Endothelial cell of umbilical vein (primary cell): ENCODE measurements at regions not wholly inside any gene's neighbourhood (a gene's known extent, or its start where the extent isn't known, plus 50 kb on each side); places are given as distances from the start of the nearest gene placed in this dataset.

Experiments used
- BruUV-seq: library from RNA; stranded (reverse); fragments of 400-500 nt; replicated peaks from 2 replicates; lab custom pipeline; 2021; lab: Mats Ljungman, UMichigan
- CTCF ChIA-PET: fragments of 300-600, 350-600 bp; sonication (Branson Sonifier 250); formaldehyde crosslinking; loops from one replicate; lab custom pipeline; 2021; ENCODE audit warnings: antibody characterized with exemption, inconsistent platforms; lab: Charles Lee
- POLR2A ChIA-PET: fragments of 300-600, 350-600 bp; sonication (Branson Sonifier 250); formaldehyde crosslinking; loops from one replicate; lab custom pipeline; 2021; ENCODE audit warnings: antibody characterized with exemption, inconsistent platforms; lab: Charles Lee
- DNase-seq: peaks from one replicate; pipeline ENCODE4 v3.0.0-alpha.2; 2011; ENCODE audit warnings: low read depth, low spot score
- FAIRE-seq: peaks from 2 replicates; lab custom pipeline; 2011; peaks lifted over from hg19 to GRCh38; lab: Jason Lieb, UNC
- H2AFZ ChIP-seq: 2 replicates; pipeline ENCODE4 v1.6.0; 2012; ENCODE audit warnings: low read depth, low read length, control low read depth, inconsistent platforms
- H3K27ac ChIP-seq: 2 replicates; pipeline ENCODE4 v1.5.1; 2011; ENCODE audit warnings: low read depth, mild to moderate bottlenecking, control low read depth, low read length, moderate library complexity; ENCODE audit not compliant: insufficient read depth
- H3K27me3 ChIP-seq, 2 experiments: 2 replicates each; pipeline versions ENCODE4 v1.6.0 to v1.6.1; 2011; ENCODE audit warnings: low read length in 2 of 2, mixed read lengths in 1 of 2; ENCODE audit not compliant: control insufficient read depth in 2 of 2, insufficient read depth in 2 of 2
- H3K36me3 ChIP-seq, 2 experiments: 2 replicates in 1 of 2; 3 replicates in 1 of 2; pipeline ENCODE4 v1.5.1; 2011; ENCODE audit warnings: low read length in 2 of 2, mild to moderate bottlenecking in 1 of 2, moderate library complexity in 1 of 2; ENCODE audit not compliant: control insufficient read depth in 2 of 2, insufficient read depth in 2 of 2; ENCODE audit errors: extremely low read depth in 1 of 2
- H3K4me1 ChIP-seq: 3 replicates; pipeline ENCODE4 v1.5.1; 2011; ENCODE audit warnings: mild to moderate bottlenecking, low read length; ENCODE audit not compliant: control insufficient read depth, insufficient read depth; ENCODE audit errors: extremely low read depth
- H3K4me2 ChIP-seq: 2 replicates; pipeline ENCODE4 v1.6.1; 2011; ENCODE audit warnings: low read length, control low read depth, mixed read lengths; ENCODE audit not compliant: insufficient read depth
- H3K4me3 ChIP-seq, 3 experiments: fragments of 200-600 bp in 1 of 3; sonication (generic), shearing (Covaris generic) in 1 of 3; replicated peaks in 1 of 3; 2 replicates each; pipeline ENCODE4 v1.5.1; 2011 to 2016; ENCODE audit warnings: control low read depth in 3 of 3, low read length in 3 of 3, mild to moderate bottlenecking in 2 of 3, inconsistent platforms in 1 of 3, low read depth in 1 of 3, moderate library complexity in 1 of 3; ENCODE audit not compliant: insufficient read depth in 1 of 3
- H3K79me2 ChIP-seq: 2 replicates; pipeline ENCODE4 v1.6.0; 2012; ENCODE audit warnings: low read length, inconsistent platforms; ENCODE audit not compliant: control insufficient read depth, insufficient read depth
- H3K9ac ChIP-seq: replicated peaks from 2 replicates; pipeline ENCODE3; 2011; ENCODE audit warnings: low read length, control low read depth; ENCODE audit not compliant: insufficient read depth; ENCODE audit errors: extremely low read depth
- H3K9me1 ChIP-seq: replicated peaks from 3 replicates; pipeline ENCODE4 v1.6.0; 2011; ENCODE audit warnings: mild to moderate bottlenecking, low read length; ENCODE audit not compliant: control insufficient read depth, insufficient read depth; ENCODE audit errors: extremely low read depth
- H3K9me3 ChIP-seq: replicated peaks from 2 replicates; pipeline ENCODE4 v1.5.1; 2012; ENCODE audit warnings: low read length, inconsistent platforms; ENCODE audit not compliant: control insufficient read depth, insufficient read depth
- H4K20me1 ChIP-seq: replicated peaks from 2 replicates; pipeline ENCODE3; 2011; ENCODE audit warnings: mild to moderate bottlenecking, low read length; ENCODE audit not compliant: control insufficient read depth, insufficient read depth; ENCODE audit errors: extremely low read depth
- EZH2 ChIP-seq: IDR thresholded peaks from 2 replicates; pipeline ENCODE4 v1.6.1; 2012; ENCODE audit warnings: borderline replicate concordance, low read depth, mild to moderate bottlenecking, moderate library complexity, low read length, inconsistent platforms; ENCODE audit not compliant: severe bottlenecking
- FOS ChIP-seq: IDR thresholded peaks from 2 replicates; pipeline ENCODE4 v1.6.1; 2011; ENCODE audit warnings: mild to moderate bottlenecking, low read length, moderate library complexity, borderline replicate concordance; ENCODE audit not compliant: insufficient read depth
- GATA2 ChIP-seq: IDR thresholded peaks from 2 replicates; pipeline ENCODE4 v1.7.0; 2011; ENCODE audit warnings: low read depth, mild to moderate bottlenecking, moderate library complexity, mixed read lengths, low read length; ENCODE audit not compliant: insufficient read length, insufficient read depth
- JUN ChIP-seq: IDR thresholded peaks from 2 replicates; pipeline ENCODE4 v1.6.1; 2011; ENCODE audit warnings: borderline replicate concordance, low read depth; ENCODE audit not compliant: insufficient read length, insufficient read depth
- MAX ChIP-seq: IDR thresholded peaks from 2 replicates; pipeline ENCODE4 v1.6.1; 2011; ENCODE audit not compliant: insufficient read depth, insufficient read length
- MYC ChIP-seq: IDR thresholded peaks from one replicate; pipeline ENCODE4 v1.6.1; 2011; ENCODE audit warnings: mild to moderate bottlenecking, low read depth, low read length
- POLR2A ChIP-seq: IDR thresholded peaks from 2 replicates; pipeline ENCODE4 v1.6.1; 2012; ENCODE audit warnings: low read depth, mild to moderate bottlenecking, control low read depth, low read length
- POLR2AphosphoS5 ChIP-seq: IDR thresholded peaks from 2 replicates; pipeline ENCODE4 v1.6.1; 2012; ENCODE audit warnings: low read depth, mild to moderate bottlenecking, control low read depth, low read length, moderate library complexity; ENCODE audit not compliant: insufficient read depth
- dilution Hi-C: fragments of 300-500 bp; cut with MboI; formaldehyde crosslinking; loops from one replicate; pipeline ENCODE4 v1.15.0; 2019; ENCODE audit warnings: low sequenced_read_pairs; ENCODE audit not compliant: extremely low pct_ligation_motif_present
- intact Hi-C: fragments of 100-400 bp; cut with micrococcal nuclease; formaldehyde crosslinking; loops from one replicate; pipeline ENCODE4 v1.10.0; 2022
- TF ChIP-seq, protein P1 (sequence below), 2 donors: IDR thresholded peaks; 1 replicate in 1 of 2; 2 replicates in 1 of 2; pipeline ENCODE4 v1.5.1; 2011; ENCODE audit warnings: low read length in 2 of 2, mild to moderate bottlenecking in 2 of 2, moderate library complexity in 2 of 2, control low read depth in 1 of 2, inconsistent platforms in 1 of 2, low read depth in 1 of 2; ENCODE audit not compliant: insufficient read depth in 1 of 2; ENCODE audit errors: extremely low read depth in 1 of 2

GRCh38 chr16:76676356-76676755 lies 399.2 kb downstream of the CNTNAP4 start:
- dilution Hi-C loops, result no loop called here
- FAIRE-seq, result no peak
- TF ChIP-seq MYC (no peak), POLR2A (no peak), MAX (no peak), POLR2AphosphoS5 (no peak), JUN (no peak), EZH2 (no peak), FOS (no peak), GATA2 (no peak)
- TF ChIP-seq, protein P1, sequence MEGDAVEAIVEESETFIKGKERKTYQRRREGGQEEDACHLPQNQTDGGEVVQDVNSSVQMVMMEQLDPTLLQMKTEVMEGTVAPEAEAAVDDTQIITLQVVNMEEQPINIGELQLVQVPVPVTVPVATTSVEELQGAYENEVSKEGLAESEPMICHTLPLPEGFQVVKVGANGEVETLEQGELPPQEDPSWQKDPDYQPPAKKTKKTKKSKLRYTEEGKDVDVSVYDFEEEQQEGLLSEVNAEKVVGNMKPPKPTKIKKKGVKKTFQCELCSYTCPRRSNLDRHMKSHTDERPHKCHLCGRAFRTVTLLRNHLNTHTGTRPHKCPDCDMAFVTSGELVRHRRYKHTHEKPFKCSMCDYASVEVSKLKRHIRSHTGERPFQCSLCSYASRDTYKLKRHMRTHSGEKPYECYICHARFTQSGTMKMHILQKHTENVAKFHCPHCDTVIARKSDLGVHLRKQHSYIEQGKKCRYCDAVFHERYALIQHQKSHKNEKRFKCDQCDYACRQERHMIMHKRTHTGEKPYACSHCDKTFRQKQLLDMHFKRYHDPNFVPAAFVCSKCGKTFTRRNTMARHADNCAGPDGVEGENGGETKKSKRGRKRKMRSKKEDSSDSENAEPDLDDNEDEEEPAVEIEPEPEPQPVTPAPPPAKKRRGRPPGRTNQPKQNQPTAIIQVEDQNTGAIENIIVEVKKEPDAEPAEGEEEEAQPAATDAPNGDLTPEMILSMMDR (IDR thresholded peaks at IDR 0.05; ENCODE audit: extremely low read depth in 1 of 2, insufficient read depth in 1 of 2, low read depth in 1 of 2, low read length in 2 of 2), result no peak
- Histone ChIP-seq H3K27me3 (no peaks in the 10 kb centered on the region), H3K9me3 (no peaks in the 10 kb centered on the region), H3K79me2 (no peaks in the 10 kb centered on the region), H3K4me3 (no peak overlapping the region), H3K4me1 (no peaks in the 10 kb centered on the region), H3K9me1 (no peaks in the 10 kb centered on the region), H3K9ac (no peak overlapping the region), H4K20me1 (no peaks in the 10 kb centered on the region), H3K4me2 (no peak overlapping the region), H2AFZ (no peak overlapping the region), H3K36me3 (no peaks in the 10 kb centered on the region), H3K27ac (no peak overlapping the region)
- ChIA-PET CTCF (no interaction called here), POLR2A (no interaction called here)
- intact Hi-C loops, result no loop called here
- no TSS peak for BruUV-seq
- no peak for DNase-seq
